BLaER1 treated with 17β-estradiol and CSF1 and Interleukin-3, amounts not matched to agents 10 nM and 100 nM (cell line): ENCODE measurements at regions not wholly inside any gene's neighbourhood (a gene's known extent, or its start where the extent isn't known, plus 50 kb on each side); places are given as distances from the start of the nearest gene placed in this dataset.

Experiments used
- H3K27ac ChIP-seq, 11 experiments: shearing (Covaris generic); formaldehyde crosslinking; 2 replicates each; pipeline ENCODE4 v1.8.1; 2022
- H3K27me3 ChIP-seq, 11 experiments: shearing (Covaris generic); formaldehyde crosslinking; 2 replicates each; pipeline ENCODE4 v1.8.1; 2022
- H3K36me3 ChIP-seq, 11 experiments: shearing (Covaris generic); formaldehyde crosslinking; 2 replicates each; pipeline ENCODE4 v1.8.1; 2022
- H3K4me1 ChIP-seq, 10 experiments: shearing (Covaris generic); formaldehyde crosslinking; 2 replicates each; pipeline ENCODE4 v1.8.1; 2022
- H3K4me2 ChIP-seq, 11 experiments: shearing (Covaris generic); formaldehyde crosslinking; 2 replicates each; pipeline ENCODE4 v1.8.1; 2022
- H3K4me3 ChIP-seq, 10 experiments: shearing (Covaris generic); formaldehyde crosslinking; 2 replicates each; pipeline ENCODE4 v1.8.1; 2022
- H3K9ac ChIP-seq, 11 experiments: shearing (Covaris generic); formaldehyde crosslinking; 2 replicates each; pipeline ENCODE4 v1.8.1; 2022
- H3K9me3 ChIP-seq, 11 experiments: shearing (Covaris generic); formaldehyde crosslinking; replicated peaks in 1 of 11; 2 replicates each; pipeline ENCODE4 v1.8.1; 2022
- H4K20me1 ChIP-seq, 11 experiments: shearing (Covaris generic); formaldehyde crosslinking; 2 replicates each; pipeline ENCODE4 v1.8.1; 2022
- Cebpa-rat ChIP-seq, 11 experiments: shearing (Covaris generic); IDR thresholded peaks; 2 replicates each; pipeline ENCODE4 v1.8.1; 2022

DNA sequence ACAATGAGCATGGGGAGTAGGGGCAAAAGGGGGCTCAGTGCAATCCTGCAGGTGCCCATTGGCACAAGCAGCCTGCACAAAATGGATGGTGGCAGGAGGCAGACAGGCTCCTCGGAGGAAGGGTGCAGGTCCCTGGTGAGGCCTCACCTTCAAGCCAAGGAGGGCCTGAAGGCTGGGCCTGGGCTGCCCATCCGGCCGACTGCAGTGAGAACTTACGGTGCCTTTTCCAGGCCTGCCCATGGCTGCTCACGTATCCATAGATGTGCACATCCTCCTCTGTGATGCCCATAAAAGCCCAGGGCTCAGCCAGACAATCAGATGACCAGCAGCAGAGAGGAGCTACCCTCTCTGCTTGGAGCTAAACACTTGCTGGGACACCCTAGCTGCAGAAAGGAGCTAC is 1089.8 kb downstream of the PCDH18 start:
- Histone ChIP-seq H3K36me3 (no peaks in the 10 kb centered on the region), H3K4me2 (no peak overlapping the region), H3K4me3 (no peak overlapping the region), H3K9ac (no peak overlapping the region), H3K27ac (no peak overlapping the region), H3K4me1 (no peaks in the 10 kb centered on the region), H3K9me3 (peaks cover 0 to 16% (median 11%) of the 10 kb centered on the region in 11 experiments; a peak in 16 of 22 replicates), H3K27me3 (no peaks in the 10 kb centered on the region), H4K20me1 (no peaks in the 10 kb centered on the region)
- no peak for TF ChIP-seq Cebpa-rat (IDR thresholded peaks at IDR 0.05)

DNA sequence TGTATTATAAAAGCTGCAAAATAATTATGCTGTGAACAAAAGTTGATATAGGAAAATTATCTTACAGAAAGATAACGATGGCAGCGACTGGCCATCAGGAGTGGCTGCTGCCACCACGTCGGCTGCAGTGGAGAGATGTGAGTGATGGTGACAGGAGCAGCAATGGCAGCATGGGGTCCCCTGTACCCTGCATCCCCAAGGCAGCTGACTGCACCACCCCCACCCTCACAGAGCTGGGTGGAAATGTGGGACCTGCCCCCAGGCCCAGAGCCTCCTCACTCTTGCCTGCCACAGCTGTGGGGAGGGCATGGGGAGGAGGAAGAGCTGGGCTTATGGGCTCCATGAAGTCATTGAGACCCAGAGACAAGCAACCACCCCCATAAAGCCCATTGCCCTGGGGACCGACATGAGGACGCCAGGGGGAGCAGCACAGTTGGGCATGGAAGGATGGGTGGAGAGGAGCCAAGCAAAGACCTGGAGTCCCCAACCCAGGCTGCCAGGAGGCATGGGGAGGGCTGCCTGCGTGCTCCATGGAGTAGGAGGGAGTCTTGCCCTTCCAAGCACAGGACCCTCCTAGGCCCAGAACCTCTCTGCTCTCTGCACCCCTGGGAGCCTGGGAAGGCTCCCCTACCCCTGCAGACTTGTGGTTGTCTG is 1090.5 kb downstream of the PCDH18 start:
- Histone ChIP-seq H3K4me2 (no peak overlapping the region), H4K20me1 (no peaks in the 10 kb centered on the region), H3K36me3 (no peaks in the 10 kb centered on the region), H3K9me3 (peaks cover 0 to 16% (median 11%) of the 10 kb centered on the region in 11 experiments; a peak in 16 of 22 replicates), H3K27me3 (no peaks in the 10 kb centered on the region), H3K27ac (no peak overlapping the region), H3K4me3 (no peak overlapping the region), H3K4me1 (no peaks in the 10 kb centered on the region), H3K9ac (no peak overlapping the region)
- no peak for TF ChIP-seq Cebpa-rat (IDR thresholded peaks at IDR 0.05)

DNA sequence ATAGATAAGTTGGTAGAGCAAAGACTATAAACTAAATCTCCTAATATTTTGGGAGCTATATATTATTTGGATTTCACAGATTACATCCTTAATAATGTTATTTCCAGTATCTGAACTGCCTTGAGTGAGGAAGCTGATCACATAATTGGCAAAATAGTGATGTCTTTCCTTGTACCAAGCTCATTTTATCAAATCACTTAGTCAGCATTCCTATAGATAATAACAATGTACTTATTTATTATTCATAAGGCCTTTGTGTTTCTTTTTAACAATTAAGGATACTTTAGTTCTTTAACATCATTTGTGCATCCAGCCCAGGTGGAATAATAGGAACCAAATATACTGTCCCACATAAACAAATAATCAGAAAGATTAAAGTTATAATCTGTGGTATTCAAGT is 1093.6 kb downstream of the PCDH18 start:
- Histone ChIP-seq H3K4me1 (no peaks in the 10 kb centered on the region), H3K36me3 (no peaks in the 10 kb centered on the region)

DNA sequence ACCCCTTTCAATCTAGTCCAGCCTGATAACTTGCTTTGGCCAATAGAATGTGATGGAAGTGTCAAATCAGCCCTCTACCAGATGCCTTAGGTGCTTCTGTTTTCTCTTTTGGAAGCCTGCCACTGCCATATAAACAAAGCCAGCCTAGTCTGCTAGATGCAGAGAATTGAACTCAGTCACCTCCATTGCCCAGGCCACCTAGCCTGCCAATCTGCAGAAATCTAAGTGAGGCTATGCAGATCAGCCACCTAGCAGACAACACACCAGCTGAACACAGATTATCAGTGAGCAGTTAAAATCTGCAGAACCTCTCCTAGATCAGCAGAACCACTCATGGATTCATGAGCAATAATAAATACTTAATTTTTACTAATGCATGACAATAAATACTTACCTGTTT is 1108.2 kb downstream of the PCDH18 start:
- no peak for TF ChIP-seq Cebpa-rat (IDR thresholded peaks at IDR 0.05)
- no peaks in the 10 kb centered on the region for H3K27me3 ChIP-seq
- no peak overlapping the region for H3K9ac ChIP-seq
- H4K20me1 ChIP-seq, result no peaks in the 10 kb centered on the region
- no peak overlapping the region for H3K27ac ChIP-seq
- H3K4me2 ChIP-seq, result no peak overlapping the region
- H3K4me3 ChIP-seq, result no peak overlapping the region
- H3K36me3 ChIP-seq, result no peaks in the 10 kb centered on the region
- H3K4me1 ChIP-seq, result no peaks in the 10 kb centered on the region
- no peaks in the 10 kb centered on the region for H3K9me3 ChIP-seq

More for the DNA sequence above, 1093.6 kb downstream of the PCDH18 start:
- Histone ChIP-seq H4K20me1 (no peaks in the 10 kb centered on the region), H3K9me3 (peaks cover 0 to 16% (median 11%) of the 10 kb centered on the region in 11 experiments; a peak in 16 of 22 replicates), H3K9ac (no peak overlapping the region), H3K27me3 (no peaks in the 10 kb centered on the region), H3K4me2 (no peak overlapping the region), H3K4me3 (no peak overlapping the region), H3K27ac (no peak overlapping the region)
- TF ChIP-seq Cebpa-rat (IDR thresholded peaks at IDR 0.05), result no peak

DNA sequence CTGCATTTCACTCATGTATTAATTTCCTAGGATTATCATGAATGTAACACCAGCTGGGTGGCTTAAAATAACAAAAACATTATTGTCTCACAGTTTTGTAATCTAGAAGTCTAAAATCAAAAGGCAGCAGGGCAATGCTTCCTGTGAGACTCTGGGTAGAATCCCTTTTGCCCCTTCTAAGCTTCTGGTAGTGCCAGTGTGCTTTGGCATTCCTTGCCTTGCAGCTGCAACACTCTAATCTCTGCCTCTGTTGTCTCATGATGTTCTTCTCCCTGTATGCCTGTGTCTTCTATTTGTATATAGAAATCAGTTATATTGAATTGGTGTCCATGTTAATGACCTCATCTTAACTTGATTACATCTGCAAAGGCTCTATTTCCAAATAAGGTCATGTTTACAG is 1117.3 kb downstream of the PCDH18 start:
- Histone ChIP-seq H4K20me1 (no peaks in the 10 kb centered on the region), H3K36me3 (no peaks in the 10 kb centered on the region), H3K27ac (peak overlapping the region in 3 of 11 experiments; percentile 24 to 41 (median 38); a peak in 5 of 22 replicates), H3K9me3 (no peaks in the 10 kb centered on the region), H3K27me3 (no peaks in the 10 kb centered on the region), H3K4me2 (peak overlapping the region in 4 of 11 experiments; percentile 8 to 44 (median 30); a peak in 5 of 22 replicates), H3K4me3 (no peak overlapping the region), H3K4me1 (peaks cover 0 to 49% (median 23%) of the 10 kb centered on the region in 10 experiments; a peak in 14 of 20 replicates), H3K9ac (no peak overlapping the region)
- TF ChIP-seq Cebpa-rat (IDR thresholded peaks at IDR 0.05), result no peak

DNA sequence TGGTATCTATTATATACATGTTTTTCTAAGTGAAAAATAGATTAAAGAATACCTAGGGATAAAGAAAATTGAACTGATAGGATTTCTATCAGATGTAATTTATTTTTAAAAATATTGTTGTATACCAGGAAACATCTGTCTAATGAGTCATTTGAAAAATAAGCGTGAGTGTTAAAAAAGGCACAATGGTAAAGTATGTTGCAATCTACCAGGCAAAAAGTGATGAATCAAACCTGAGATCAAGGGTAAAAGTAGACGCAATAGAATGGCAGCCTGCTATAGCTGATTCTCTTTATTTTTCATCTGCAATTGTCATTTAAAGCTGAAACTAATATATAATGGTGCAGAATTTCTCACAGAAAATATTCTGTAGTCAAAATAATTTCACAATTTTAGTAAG is 1119.6 kb downstream of the PCDH18 start:
- H3K9ac ChIP-seq, result peak overlapping the region in 2 of 11 experiments; percentile 16 to 31; a peak in 1 of 22 replicates
- H4K20me1 ChIP-seq, result no peaks in the 10 kb centered on the region
- no peaks in the 10 kb centered on the region for H3K27me3 ChIP-seq
- peaks cover 0 to 49% (median 23%) of the 10 kb centered on the region in 10 experiments; a peak in 14 of 20 replicates for H3K4me1 ChIP-seq
- no peaks in the 10 kb centered on the region for H3K36me3 ChIP-seq
- H3K4me2 ChIP-seq, result peak overlapping the region in 8 of 11 experiments; percentile 16 to 71 (median 50); a peak in 12 of 22 replicates
- H3K27ac ChIP-seq, result peak overlapping the region in 9 of 11 experiments; percentile 45 to 77 (median 67); a peak in 19 of 22 replicates
- peak in 3 of 11 experiments; percentile 34 to 70 (median 67); a peak in 6 of 22 replicates for TF ChIP-seq Cebpa-rat (IDR thresholded peaks at IDR 0.05)
- H3K4me3 ChIP-seq, result no peak overlapping the region
- H3K9me3 ChIP-seq, result no peaks in the 10 kb centered on the region

DNA sequence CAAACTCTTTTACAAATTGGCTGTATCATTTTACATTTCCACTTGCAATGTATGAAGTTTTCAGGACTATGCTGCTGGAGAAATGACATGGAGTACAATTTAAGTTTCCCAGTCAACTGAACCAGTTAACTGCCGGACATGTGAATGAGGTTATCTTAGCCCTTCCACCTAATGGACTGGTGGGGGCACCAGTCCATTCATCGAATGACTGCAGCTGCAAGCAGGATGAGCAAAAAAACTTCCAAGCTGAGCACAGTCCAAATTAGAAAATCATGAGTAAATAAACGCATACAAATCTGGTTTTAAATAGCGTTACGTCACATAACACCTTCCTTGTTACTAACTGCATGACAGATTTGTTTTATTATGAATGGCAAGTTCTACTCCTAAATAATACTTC is 1131.5 kb downstream of the PCDH18 start:
- Histone ChIP-seq H3K36me3 (no peaks in the 10 kb centered on the region), H3K27me3 (no peaks in the 10 kb centered on the region), H4K20me1 (no peaks in the 10 kb centered on the region), H3K9ac (no peak overlapping the region), H3K4me1 (no peaks in the 10 kb centered on the region), H3K9me3 (peaks cover 0 to 6% (median 4%) of the 10 kb centered on the region in 11 experiments; a peak in 8 of 22 replicates), H3K4me2 (no peak overlapping the region), H3K4me3 (no peak overlapping the region), H3K27ac (no peak overlapping the region)
- TF ChIP-seq Cebpa-rat (IDR thresholded peaks at IDR 0.05), result no peak

DNA sequence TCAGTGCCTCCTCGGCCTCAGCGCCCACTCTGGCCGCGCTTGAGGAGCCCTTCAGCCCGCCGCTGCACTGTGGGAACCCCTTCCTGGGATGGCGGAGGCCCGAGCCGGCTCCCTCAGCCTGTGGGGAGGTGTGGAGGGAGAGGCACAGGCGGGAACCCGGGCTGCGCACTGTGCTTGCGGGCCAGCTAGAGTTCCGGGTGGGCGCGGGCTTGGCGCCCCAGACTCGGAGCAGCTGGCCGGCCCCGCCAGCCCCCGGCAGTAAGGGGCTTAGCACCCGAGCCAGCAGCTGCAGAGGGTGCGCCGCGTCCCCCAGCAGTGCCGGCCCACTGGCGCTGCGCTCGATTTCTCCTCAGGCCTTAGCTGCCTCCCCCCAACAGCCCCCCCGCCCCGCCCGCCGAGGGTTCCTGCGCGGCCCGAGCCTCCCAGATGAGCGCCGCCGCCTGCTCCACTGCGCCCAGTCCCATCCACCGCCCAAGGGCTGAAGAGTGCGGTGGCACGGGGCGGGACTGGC is 1137.0 kb downstream of the PCDH18 start:
- Histone ChIP-seq H3K4me2 (no peak overlapping the region), H4K20me1 (no peaks in the 10 kb centered on the region), H3K4me3 (no peak overlapping the region), H3K4me1 (no peaks in the 10 kb centered on the region), H3K9me3 (peaks cover 0 to 14% (median 6%) of the 10 kb centered on the region in 11 experiments; a peak in 13 of 22 replicates), H3K36me3 (no peaks in the 10 kb centered on the region), H3K9ac (no peak overlapping the region), H3K27me3 (no peaks in the 10 kb centered on the region), H3K27ac (no peak overlapping the region)
- TF ChIP-seq Cebpa-rat (IDR thresholded peaks at IDR 0.05), result no peak

DNA sequence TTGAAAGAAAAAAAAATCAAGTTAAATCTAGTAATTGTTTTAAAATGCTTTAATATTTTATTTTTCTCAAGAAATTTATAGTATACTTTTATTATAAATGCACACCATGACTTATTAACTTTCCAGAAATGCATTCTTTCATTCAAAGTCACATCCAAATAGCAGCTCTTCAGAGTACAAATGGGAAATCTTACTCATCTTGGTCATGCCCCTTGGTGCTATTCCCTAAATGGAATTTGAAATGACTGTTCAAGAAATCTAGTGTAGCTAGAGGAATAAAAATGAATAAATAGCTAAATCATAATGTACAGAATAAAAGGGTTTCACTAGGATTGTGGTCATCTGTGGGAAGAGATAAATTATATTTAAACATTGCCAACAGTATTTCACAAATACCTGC is 1139.7 kb downstream of the PCDH18 start:
- H3K4me2 ChIP-seq, result no peak overlapping the region

More for the DNA sequence above, 1139.7 kb downstream of the PCDH18 start:
- peaks cover 0 to 14% (median 6%) of the 10 kb centered on the region in 11 experiments; a peak in 13 of 22 replicates for H3K9me3 ChIP-seq
- TF ChIP-seq Cebpa-rat (IDR thresholded peaks at IDR 0.05), result no peak
- H3K36me3 ChIP-seq, result no peaks in the 10 kb centered on the region
- no peaks in the 10 kb centered on the region for H3K4me1 ChIP-seq
- H3K9ac ChIP-seq, result no peak overlapping the region
- no peak overlapping the region for H3K4me3 ChIP-seq
- no peak overlapping the region for H3K27ac ChIP-seq
- H3K27me3 ChIP-seq, result no peaks in the 10 kb centered on the region
- H4K20me1 ChIP-seq, result no peaks in the 10 kb centered on the region
